OCI-LY1 (cell line): ENCODE measurements at regions not wholly inside any gene's neighbourhood (a gene's known extent, or its start where the extent isn't known, plus 50 kb on each side); places are given as distances from the start of the nearest gene placed in this dataset.

ENCODE experiments used
- H2AFZ ChIP-seq: fragments of 200-600 bp; sonication (generic), shearing (Covaris generic); 2 replicates; pipeline ENCODE4 v1.6.0; 2014; ENCODE audit warnings: antibody characterized with exemption, mild to moderate bottlenecking, low read length
- H3F3A ChIP-seq: fragments of 200-600 bp; sonication (generic), shearing (Covaris generic); 2 replicates; pipeline ENCODE4 v1.6.0; 2014; ENCODE audit warnings: mild to moderate bottlenecking, antibody characterized with exemption, low read length, moderate library complexity; ENCODE audit not compliant: insufficient read depth
- H3K27ac ChIP-seq: fragments of 200-600 bp; sonication (generic); 2 replicates; pipeline ENCODE4 v1.5.1; 2014; ENCODE audit warnings: low read length, mixed run types, mild to moderate bottlenecking, low read depth; ENCODE audit not compliant: poor library complexity, severe bottlenecking
- H3K27me3 ChIP-seq: fragments of 200-600 bp; sonication (generic); 2 replicates; pipeline ENCODE4 v1.6.0; 2014; ENCODE audit warnings: antibody characterized with exemption, mild to moderate bottlenecking, low read length, moderate library complexity; ENCODE audit not compliant: insufficient read depth
- H3K36me3 ChIP-seq: fragments of 200-600 bp; sonication (generic); 2 replicates; pipeline ENCODE4 v1.6.1; 2014; ENCODE audit warnings: mild to moderate bottlenecking, antibody characterized with exemption, low read length, moderate library complexity, mixed read lengths; ENCODE audit not compliant: insufficient read depth
- H3K4me1 ChIP-seq: fragments of 200-600 bp; sonication (generic); 2 replicates; pipeline ENCODE4 v1.5.1; 2014; ENCODE audit warnings: mild to moderate bottlenecking, low read length, moderate library complexity; ENCODE audit not compliant: insufficient read depth, severe bottlenecking
- H3K4me2 ChIP-seq: fragments of 200-600 bp; sonication (generic), shearing (Covaris generic); 2 replicates; pipeline ENCODE4 v1.6.1; 2014; ENCODE audit warnings: low read length
- H3K4me3 ChIP-seq: fragments of 200-600 bp; sonication (generic); 2 replicates; pipeline ENCODE4 v1.5.1; 2014; ENCODE audit warnings: low read length, low read depth, mild to moderate bottlenecking, mixed read lengths; ENCODE audit not compliant: poor library complexity, severe bottlenecking
- H3K79me2 ChIP-seq: fragments of 200-600 bp; shearing (Covaris generic); 2 replicates; pipeline ENCODE4 v1.6.1; 2016; ENCODE audit warnings: mixed run types, low read length, mixed read lengths; ENCODE audit not compliant: insufficient read depth
- H3K9ac ChIP-seq: fragments of 200-600 bp; sonication (generic), shearing (Covaris generic); 2 replicates; pipeline ENCODE4 v1.6.1; 2014; ENCODE audit warnings: mild to moderate bottlenecking, low read length, mixed read lengths
- H3K9me2 ChIP-seq: fragments of 200-600 bp; sonication (generic), shearing (Covaris generic); 2 replicates; pipeline ENCODE4 v1.6.1; 2014; ENCODE audit warnings: low read depth, mild to moderate bottlenecking, low read length, mixed read lengths
- H3K9me3 ChIP-seq: fragments of 200-600 bp; shearing (Covaris generic); 2 replicates; pipeline ENCODE4 v1.6.1; 2014; ENCODE audit warnings: low read length, mixed read lengths
- H4K20me1 ChIP-seq: fragments of 200-600 bp; sonication (generic), shearing (Covaris generic); 2 replicates; pipeline ENCODE4 v1.6.0; 2016; ENCODE audit warnings: mild to moderate bottlenecking, low read length; ENCODE audit not compliant: insufficient read depth
- CTCF ChIP-seq: fragments of 200-600 bp; sonication (generic), shearing (Covaris generic); IDR thresholded peaks from 2 replicates; pipeline ENCODE4 v1.5.1; 2017; ENCODE audit warnings: mild to moderate bottlenecking, antibody characterized with exemption, low read length, moderate library complexity, mixed read lengths
- EZH2 ChIP-seq: fragments of 200-600 bp; sonication (generic), shearing (Covaris generic); IDR thresholded peaks from 2 replicates; pipeline ENCODE4 v1.8.0; 2017; ENCODE audit warnings: borderline replicate concordance, mixed run types, mild to moderate bottlenecking, antibody characterized with exemption, low read length, moderate library complexity, mixed read lengths

- no peak overlapping the region for H3K27ac ChIP-seq
- H3K9me2 ChIP-seq: no peaks in the 10 kb centered on the region
- H3K9ac ChIP-seq: no peak overlapping the region
- H2AFZ ChIP-seq: no peak overlapping the region
- no peaks in the 10 kb centered on the region for H3K79me2 ChIP-seq
- no peak overlapping the region for H3K4me3 ChIP-seq
- no peak overlapping the region for H3K4me2 ChIP-seq
- H3K27me3 ChIP-seq: no peaks in the 10 kb centered on the region; the same call in 1 of the 2 replicates
- no peaks in the 10 kb centered on the region for H3K9me3 ChIP-seq
- H3F3A ChIP-seq: no peaks in the 10 kb centered on the region
- no peak for TF ChIP-seq CTCF
- no peak for TF ChIP-seq EZH2
- no peaks in the 10 kb centered on the region for H4K20me1 ChIP-seq
- no peaks in the 10 kb centered on the region for H3K36me3 ChIP-seq
- no peaks in the 10 kb centered on the region for H3K4me1 ChIP-seq
Observed at GRCh38 chr3:72516361-72516760, 331.9 kb downstream of the SHQ1 start.

- Histone ChIP-seq H3K9ac (no peak overlapping the region), H3K4me2 (no peak overlapping the region)
Observed at GRCh38 chr3:72515941-72516340, 332.3 kb downstream of the SHQ1 start.

GRCh38 chr3:72515281-72515680, 333.0 kb downstream of the SHQ1 start:
- Histone ChIP-seq H3K36me3 (no peaks in the 10 kb centered on the region), H3K9me3 (no peaks in the 10 kb centered on the region), H4K20me1 (no peaks in the 10 kb centered on the region), H3K4me1 (no peaks in the 10 kb centered on the region), H3F3A (no peaks in the 10 kb centered on the region), H3K4me3 (no peak overlapping the region), H3K9ac (no peak overlapping the region), H3K27me3 (no peaks in the 10 kb centered on the region; the same call in 1 of the 2 replicates), H2AFZ (no peak overlapping the region), H3K79me2 (no peaks in the 10 kb centered on the region), H3K27ac (no peak overlapping the region), H3K4me2 (no peak overlapping the region), H3K9me2 (no peaks in the 10 kb centered on the region)
- TF ChIP-seq EZH2 (no peak), CTCF (no peak)

More at GRCh38 chr3:72515941-72516340, 332.3 kb downstream of the SHQ1 start:
- Histone ChIP-seq H3K9me2 (no peaks in the 10 kb centered on the region), H3F3A (no peaks in the 10 kb centered on the region), H3K4me1 (no peaks in the 10 kb centered on the region), H3K4me3 (no peak overlapping the region), H3K79me2 (no peaks in the 10 kb centered on the region), H3K36me3 (no peaks in the 10 kb centered on the region), H3K9me3 (no peaks in the 10 kb centered on the region), H4K20me1 (no peaks in the 10 kb centered on the region), H3K27ac (no peak overlapping the region), H2AFZ (no peak overlapping the region), H3K27me3 (no peaks in the 10 kb centered on the region; the same call in 1 of the 2 replicates)
- TF ChIP-seq EZH2 (no peak), CTCF (no peak)
